A549 (cell line): ENCODE measurements at regions not wholly inside any gene's neighbourhood (a gene's known extent, or its start where the extent isn't known, plus 50 kb on each side); places are given as distances from the start of the nearest gene placed in this dataset.

Source experiments
- ATOH8 ChIP-seq: fragments of 250-450 bp; sonication (Bioruptor Pico); IDR thresholded peaks from 2 replicates; pipeline ENCODE4 v1.5.0; 2020; ENCODE audit warnings: low read depth, mild to moderate bottlenecking, moderate library complexity
- CTCF ChIP-seq: fragments of >200 bp; sonication (Bioruptor Twin); formaldehyde crosslinking; IDR thresholded peaks from 3 replicates; pipeline ENCODE4 v1.5.1; 2016
- POLR2A ChIP-seq: IDR thresholded peaks from 2 replicates; pipeline ENCODE4 v1.6.1; 2012; ENCODE audit warnings: mild to moderate bottlenecking, low read length

GRCh38 chr4:72761368-72762038, 192.5 kb upstream of the ADAMTS3 start:
- TF ChIP-seq ATOH8 (CRISPR knock-in tag) = no peak
- TF ChIP-seq POLR2A = no peak
- no peak for TF ChIP-seq CTCF
